Mucosa of rectum (tissue), 2 donors: ENCODE measurements at regions not wholly inside any gene's neighbourhood (a gene's known extent, or its start where the extent isn't known, plus 50 kb on each side); places are given as distances from the start of the nearest gene placed in this dataset.

ENCODE experiments used
- H3K27ac ChIP-seq, 2 donors: one replicate each; pipeline ENCODE4 v1.7.0; 2013; ENCODE audit warnings: inconsistent platforms in 2 of 2, low read depth in 2 of 2, low read length in 2 of 2
- H3K27me3 ChIP-seq, 2 donors: one replicate each; pipeline ENCODE4 v1.7.0; 2013; ENCODE audit warnings: low read length in 2 of 2; ENCODE audit not compliant: control insufficient read depth in 2 of 2, insufficient read depth in 2 of 2
- H3K36me3 ChIP-seq, 2 donors: one replicate each; pipeline ENCODE4 v1.7.0; 2013; ENCODE audit warnings: low read length in 2 of 2; ENCODE audit not compliant: control insufficient read depth in 2 of 2, insufficient read depth in 2 of 2
- H3K4me1 ChIP-seq, 2 donors: one replicate each; pipeline ENCODE4 v1.7.0; 2013; ENCODE audit warnings: low read length in 2 of 2, mild to moderate bottlenecking in 1 of 2; ENCODE audit not compliant: control insufficient read depth in 2 of 2, insufficient read depth in 2 of 2
- H3K4me3 ChIP-seq, 2 donors: one replicate each; pipeline ENCODE4 v1.7.0; 2013; ENCODE audit warnings: low read length in 2 of 2
- H3K9ac ChIP-seq, 2 donors: one replicate each; pipeline ENCODE4 v1.7.0; 2013; ENCODE audit warnings: low read length in 2 of 2, low read depth in 1 of 2, mild to moderate bottlenecking in 1 of 2
- H3K9me3 ChIP-seq, 2 donors: one replicate each; pipeline ENCODE4 v1.7.0; 2013; ENCODE audit warnings: low read length in 2 of 2; ENCODE audit not compliant: control insufficient read depth in 2 of 2
- donor health status: healthy.
- donor health status: Normal muscosa, but diverticular disease.

GRCh38 chr5:117204404-117204803 lies 629.8 kb upstream of the SEMA6A start:
- no peaks in the 10 kb centered on the region for H3K27me3 ChIP-seq
- H3K4me1 ChIP-seq = no peaks in the 10 kb centered on the region
- H3K9ac ChIP-seq = no peak overlapping the region
- H3K27ac ChIP-seq = no peak overlapping the region
- H3K4me3 ChIP-seq = no peak overlapping the region
- H3K9me3 ChIP-seq = no peaks in the 10 kb centered on the region
- no peaks in the 10 kb centered on the region for H3K36me3 ChIP-seq

DNA sequence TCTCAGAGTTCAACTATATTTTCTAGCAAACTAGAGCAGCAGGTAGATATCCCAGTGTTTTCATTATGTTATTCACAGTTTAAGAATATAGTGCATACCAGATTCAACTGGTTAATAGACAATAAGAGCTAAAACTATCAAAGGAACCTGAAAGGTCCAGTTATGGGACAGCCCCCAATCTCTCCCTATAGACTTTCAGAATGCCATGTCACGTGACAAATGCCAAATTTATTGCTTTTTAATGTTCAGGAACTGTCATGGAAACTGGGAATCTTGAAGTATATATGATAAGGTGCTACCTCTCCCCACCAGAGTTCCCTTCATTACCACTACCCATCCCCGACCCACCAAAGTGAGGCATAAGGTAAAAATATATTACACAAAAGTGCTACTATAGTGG lies 629.0 kb upstream of the SEMA6A start:
- no peak overlapping the region for H3K4me3 ChIP-seq
- no peaks in the 10 kb centered on the region for H3K4me1 ChIP-seq
- H3K36me3 ChIP-seq = no peaks in the 10 kb centered on the region
- H3K27ac ChIP-seq = no peak overlapping the region
- no peaks in the 10 kb centered on the region for H3K9me3 ChIP-seq
- H3K27me3 ChIP-seq = no peaks in the 10 kb centered on the region
- H3K9ac ChIP-seq = no peak overlapping the region

- no peaks in the 10 kb centered on the region for H3K9me3 ChIP-seq
- H3K4me3 ChIP-seq = no peak overlapping the region
- no peak overlapping the region for H3K9ac ChIP-seq
- no peaks in the 10 kb centered on the region for H3K27me3 ChIP-seq
- H3K4me1 ChIP-seq = no peaks in the 10 kb centered on the region
- no peak overlapping the region for H3K27ac ChIP-seq
- no peaks in the 10 kb centered on the region for H3K36me3 ChIP-seq
Measured at GRCh38 chr5:117201001-117201400, 626.4 kb upstream of the SEMA6A start.

DNA sequence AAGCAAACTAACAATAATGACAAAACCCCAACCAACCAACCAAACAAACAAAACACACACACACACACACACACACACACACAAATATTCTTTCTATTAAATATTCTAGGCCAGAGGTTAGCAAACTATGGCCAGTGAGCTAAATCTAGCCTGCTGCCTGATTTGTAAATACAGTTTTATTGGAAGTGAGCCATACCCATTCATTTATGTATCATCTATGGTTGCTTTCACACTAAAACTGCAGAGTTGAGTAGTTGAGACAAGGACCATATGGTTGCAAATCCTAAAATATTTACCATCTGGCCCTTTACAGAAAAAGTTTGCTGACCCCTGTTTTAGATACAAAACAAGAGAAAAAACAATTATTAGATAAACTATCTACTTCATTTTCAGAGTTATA lies 620.5 kb upstream of the SEMA6A start:
- Histone ChIP-seq H3K4me3 (no peak overlapping the region), H3K36me3 (no peaks in the 10 kb centered on the region), H3K27me3 (no peaks in the 10 kb centered on the region), H3K9ac (no peak overlapping the region), H3K4me1 (no peaks in the 10 kb centered on the region), H3K27ac (no peak overlapping the region), H3K9me3 (no peaks in the 10 kb centered on the region)

GRCh38 chr5:117191251-117191650 lies 616.6 kb upstream of the SEMA6A start:
- Histone ChIP-seq H3K9me3 (no peaks in the 10 kb centered on the region), H3K27me3 (no peaks in the 10 kb centered on the region), H3K36me3 (no peaks in the 10 kb centered on the region), H3K27ac (no peak overlapping the region), H3K9ac (no peak overlapping the region), H3K4me3 (no peak overlapping the region), H3K4me1 (no peaks in the 10 kb centered on the region)

- no peak overlapping the region for H3K27ac ChIP-seq
- H3K27me3 ChIP-seq = no peaks in the 10 kb centered on the region
- no peaks in the 10 kb centered on the region for H3K4me1 ChIP-seq
- H3K9me3 ChIP-seq = no peaks in the 10 kb centered on the region
- H3K36me3 ChIP-seq = no peaks in the 10 kb centered on the region
- no peak overlapping the region for H3K4me3 ChIP-seq
- no peak overlapping the region for H3K9ac ChIP-seq
Measured at GRCh38 chr5:117189784-117190183, 615.2 kb upstream of the SEMA6A start.

GRCh38 chr5:117188211-117188610 lies 613.6 kb upstream of the SEMA6A start:
- H3K36me3 ChIP-seq = no peaks in the 10 kb centered on the region
- H3K9ac ChIP-seq = no peak overlapping the region
- no peaks in the 10 kb centered on the region for H3K27me3 ChIP-seq
- H3K4me3 ChIP-seq = no peak overlapping the region
- H3K9me3 ChIP-seq = no peaks in the 10 kb centered on the region
- H3K4me1 ChIP-seq = no peaks in the 10 kb centered on the region
- no peak overlapping the region for H3K27ac ChIP-seq

DNA sequence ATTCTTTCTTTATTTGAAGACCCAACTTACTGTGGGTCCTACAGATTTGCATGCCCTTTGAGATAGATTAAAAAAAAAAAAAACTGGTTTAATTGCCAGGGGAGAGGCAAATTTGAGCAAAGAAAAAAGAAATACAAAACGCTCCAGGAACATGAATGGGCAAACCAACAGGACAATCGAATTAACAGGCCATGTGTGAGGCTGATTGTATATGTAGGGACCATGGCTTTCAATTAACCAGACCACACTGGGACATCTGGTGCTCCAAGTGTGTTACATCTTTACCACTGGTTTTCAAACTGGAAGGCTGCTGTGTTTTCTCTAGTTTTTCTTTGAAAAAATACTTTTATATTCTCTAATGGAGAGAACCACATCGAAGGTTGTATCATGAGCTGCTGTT lies 612.1 kb upstream of the SEMA6A start:
- Histone ChIP-seq H3K36me3 (no peaks in the 10 kb centered on the region), H3K27me3 (no peaks in the 10 kb centered on the region), H3K4me1 (no peaks in the 10 kb centered on the region), H3K9ac (no peak overlapping the region), H3K27ac (no peak overlapping the region), H3K9me3 (no peaks in the 10 kb centered on the region), H3K4me3 (no peak overlapping the region)

DNA sequence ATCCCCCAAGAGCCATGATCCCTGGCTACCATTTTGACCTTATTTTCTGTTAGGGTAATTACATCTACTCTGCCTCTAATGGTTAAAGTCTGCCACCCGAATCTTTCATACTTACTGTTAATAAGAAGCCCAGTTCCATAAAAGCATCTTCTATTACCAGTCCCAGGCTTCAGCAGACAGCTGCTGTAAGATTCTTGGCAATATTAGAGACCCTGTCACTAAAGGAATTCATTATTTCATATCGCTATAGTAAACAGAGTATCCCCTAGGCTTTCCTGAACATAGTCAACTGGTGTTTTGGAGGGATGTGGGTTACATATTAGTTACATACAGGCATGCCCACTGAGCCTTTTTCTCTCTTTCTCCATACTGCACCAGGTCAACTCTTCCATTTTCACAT lies 608.7 kb upstream of the SEMA6A start:
- Histone ChIP-seq H3K27ac (no peak overlapping the region), H3K9me3 (no peaks in the 10 kb centered on the region), H3K36me3 (no peaks in the 10 kb centered on the region), H3K4me3 (no peak overlapping the region), H3K4me1 (no peaks in the 10 kb centered on the region), H3K9ac (no peak overlapping the region), H3K27me3 (no peaks in the 10 kb centered on the region)

GRCh38 chr5:117182104-117182503 lies 607.5 kb upstream of the SEMA6A start:
- H3K36me3 ChIP-seq = no peaks in the 10 kb centered on the region
- no peak overlapping the region for H3K9ac ChIP-seq
- no peaks in the 10 kb centered on the region for H3K9me3 ChIP-seq
- H3K27me3 ChIP-seq = no peaks in the 10 kb centered on the region
- H3K27ac ChIP-seq = no peak overlapping the region
- no peak overlapping the region for H3K4me3 ChIP-seq
- H3K4me1 ChIP-seq = no peaks in the 10 kb centered on the region

DNA sequence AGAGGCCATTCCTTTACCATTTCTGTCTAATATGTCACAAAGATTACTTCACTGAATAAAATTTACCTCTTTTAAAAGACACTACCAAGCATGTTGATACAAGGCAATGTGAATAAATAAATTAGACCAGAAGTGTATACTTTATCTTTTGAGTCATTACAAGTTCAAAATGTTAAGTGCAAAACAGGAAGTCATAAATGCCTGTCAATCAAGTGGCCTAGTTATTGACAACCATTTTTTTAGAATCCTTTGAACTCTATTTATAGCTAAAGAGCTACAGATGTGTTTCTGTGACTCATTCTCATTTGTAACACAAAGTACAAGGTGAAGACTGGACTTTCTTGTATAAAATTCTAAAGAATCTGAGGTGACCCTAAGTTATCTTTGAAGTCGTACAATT lies 602.7 kb upstream of the SEMA6A start:
- Histone ChIP-seq H3K36me3 (no peaks in the 10 kb centered on the region), H3K9me3 (no peaks in the 10 kb centered on the region), H3K9ac (no peak overlapping the region), H3K27me3 (no peaks in the 10 kb centered on the region), H3K4me3 (no peak overlapping the region), H3K27ac (no peak overlapping the region), H3K4me1 (no peaks in the 10 kb centered on the region)
